PC-3 (cell line): ENCODE measurements at regions not wholly inside any gene's neighbourhood (a gene's known extent, or its start where the extent isn't known, plus 50 kb on each side); places are given as distances from the start of the nearest gene placed in this dataset.

Source experiments
- ATAC-seq: fragments of 200-7000 bp; cut with Tn5 transposase; 2 replicates; pipeline ENCODE4 v1.9.1; 2020; ENCODE audit warnings: mild to moderate bottlenecking, moderate library complexity
- BruUV-seq: library from RNA; stranded (reverse); fragments of 400-500 nt; replicated peaks from 2 replicates; lab custom pipeline; 2021; lab: Mats Ljungman, UMichigan
- CTCF ChIA-PET: fragments of 300-600 bp; sonication (Branson Sonifier 250); formaldehyde crosslinking; loops from one replicate; lab custom pipeline; 2022; ENCODE audit warnings: antibody characterized with exemption; lab: Charles Lee
- POLR2A ChIA-PET: fragments of 300-600 bp; sonication (Branson Sonifier 250); formaldehyde crosslinking; loops from one replicate; lab custom pipeline; 2022; ENCODE audit warnings: antibody characterized with exemption; ENCODE audit not compliant: unreplicated experiment; lab: Charles Lee
- DNase-seq: peaks from one replicate; pipeline ENCODE4 v3.0.0-alpha.2; 2015
- H2AFZ ChIP-seq: fragments of 300-600 bp; sonication (generic); 2 replicates; pipeline ENCODE4 v1.6.0; 2016; ENCODE audit warnings: antibody characterized with exemption, low read length
- H3F3A ChIP-seq: fragments of 300-600 bp; sonication (generic); one replicate; pipeline ENCODE4 v1.6.0; 2017; ENCODE audit warnings: antibody characterized with exemption, low read length, control low read depth, mild to moderate bottlenecking; ENCODE audit not compliant: unreplicated experiment
- H3K27ac ChIP-seq: fragments of 300-600 bp; sonication (generic); 2 replicates; pipeline ENCODE4 v1.5.1; 2016; ENCODE audit warnings: mild to moderate bottlenecking, low read length
- H3K27me3 ChIP-seq: fragments of 300-600 bp; sonication (generic); 2 replicates; pipeline ENCODE4 v1.6.1; 2016; ENCODE audit warnings: low read length, mixed read lengths
- H3K36me3 ChIP-seq: fragments of 300-600 bp; sonication (generic); 2 replicates; pipeline ENCODE4 v1.6.1; 2016; ENCODE audit warnings: low read depth, mixed run types, low read length, mixed read lengths
- H3K4me1 ChIP-seq: fragments of 300-600 bp; sonication (generic); 2 replicates; pipeline ENCODE4 v1.5.1; 2016; ENCODE audit warnings: low read length; ENCODE audit not compliant: insufficient read depth
- H3K4me2 ChIP-seq: fragments of 300-600 bp; sonication (generic); 2 replicates; pipeline ENCODE4 v1.6.0; 2016; ENCODE audit warnings: low read length
- H3K4me3 ChIP-seq: fragments of 300-600 bp; sonication (generic); 2 replicates; pipeline ENCODE4 v1.5.1; 2016; ENCODE audit warnings: mild to moderate bottlenecking, low read length, mixed read lengths
- H3K79me2 ChIP-seq: fragments of 300-600 bp; sonication (generic); 2 replicates; pipeline ENCODE4 v1.6.1; 2017; ENCODE audit warnings: low read length, mixed read lengths
- H3K9ac ChIP-seq: fragments of 300-600 bp; sonication (generic); 2 replicates; pipeline ENCODE4 v1.6.0; 2016; ENCODE audit warnings: mild to moderate bottlenecking, low read length
- H3K9me2 ChIP-seq: fragments of 300-600 bp; sonication (generic); replicated peaks from 2 replicates; pipeline ENCODE4 v1.6.1; 2016; ENCODE audit warnings: mixed run types, low read length, mixed read lengths
- H3K9me3 ChIP-seq: fragments of 300-600 bp; sonication (generic); 2 replicates; pipeline ENCODE4 v1.6.1; 2016; ENCODE audit warnings: low read length, mixed read lengths
- H4K20me1 ChIP-seq: fragments of 300-600 bp; sonication (generic); 2 replicates; pipeline ENCODE4 v1.6.1; 2016; ENCODE audit warnings: low read length, mixed read lengths
- CTCF ChIP-seq: fragments of 300-600 bp; sonication (generic); conservative IDR thresholded peaks from 2 replicates; pipeline ENCODE4 v1.5.1; 2017; ENCODE audit warnings: antibody characterized with exemption, low read depth, mild to moderate bottlenecking, low read length
- EZH2 ChIP-seq: fragments of 300-600 bp; sonication (generic); IDR thresholded peaks from one replicate; pipeline ENCODE4 v1.6.1; 2017; ENCODE audit warnings: antibody characterized with exemption, mild to moderate bottlenecking, low read length; ENCODE audit not compliant: unreplicated experiment
- EZH2phosphoT487 ChIP-seq: fragments of 300-600 bp; sonication (generic); IDR thresholded peaks from 2 replicates; pipeline ENCODE4 v1.6.1; 2018; ENCODE audit warnings: mild to moderate bottlenecking, antibody characterized with exemption, low read length, borderline replicate concordance
- intact Hi-C: fragments of 100-400 bp; cut with micrococcal nuclease; formaldehyde crosslinking; loops from 2 replicates; pipeline ENCODE4 v1.9.0; 2023

GRCh38 chr15:39265261-39265660 lies 315.6 kb upstream of the THBS1 start:
- H3K4me3 ChIP-seq = no peak overlapping the region
- no peak overlapping the region for H3K4me2 ChIP-seq
- H4K20me1 ChIP-seq = no peaks in the 10 kb centered on the region
- H3F3A ChIP-seq = no peaks in the 10 kb centered on the region
- H3K27ac ChIP-seq = no peak overlapping the region
- no peak for DNase-seq
- H2AFZ ChIP-seq = no peak overlapping the region
- H3K27me3 ChIP-seq = no peaks in the 10 kb centered on the region
- no peak overlapping the region for H3K9ac ChIP-seq
- H3K9me2 ChIP-seq = no peaks in the 10 kb centered on the region
- intact Hi-C loops = no loop called here
- H3K9me3 ChIP-seq = no peaks in the 10 kb centered on the region
- ChIA-PET POLR2A (no interaction called here), CTCF (no interaction called here)
- H3K79me2 ChIP-seq = no peaks in the 10 kb centered on the region
- TF ChIP-seq EZH2 = no peak
- TF ChIP-seq CTCF = no peak
- no peak for TF ChIP-seq EZH2phosphoT487
- ATAC-seq = no peak
- peaks cover 23% of the 10 kb centered on the region for H3K4me1 ChIP-seq
- no TSS peak for BruUV-seq
- no peaks in the 10 kb centered on the region for H3K36me3 ChIP-seq

GRCh38 chr15:39266890-39267289 lies 314.0 kb upstream of the THBS1 start:
- intact Hi-C loops = no loop called here
- Histone ChIP-seq H3K9ac (no peak overlapping the region), H3K4me1 (peaks cover 32% of the 10 kb centered on the region), H3K4me3 (no peak overlapping the region), H3K27ac (no peak overlapping the region), H3K27me3 (no peaks in the 10 kb centered on the region), H2AFZ (no peak overlapping the region), H4K20me1 (no peaks in the 10 kb centered on the region), H3K9me3 (no peaks in the 10 kb centered on the region), H3F3A (no peaks in the 10 kb centered on the region), H3K79me2 (0 out of 2 replicates have a peak, but pooled peaks cover 5% of the 10 kb centered on the region), H3K4me2 (no peak overlapping the region; the same call in 1 of the 2 replicates), H3K9me2 (no peaks in the 10 kb centered on the region), H3K36me3 (no peaks in the 10 kb centered on the region)
- ATAC-seq = no peak
- BruUV-seq = no TSS peak
- ChIA-PET POLR2A (no interaction called here), CTCF (no interaction called here)
- no peak for TF ChIP-seq EZH2
- no peak for TF ChIP-seq EZH2phosphoT487
- no peak for TF ChIP-seq CTCF
- peak; percentile 33 for DNase-seq

GRCh38 chr15:39267685-39268084 lies 313.2 kb upstream of the THBS1 start:
- no TSS peak for BruUV-seq
- Histone ChIP-seq H3K27ac (no peak overlapping the region), H3K36me3 (no peaks in the 10 kb centered on the region)

More at GRCh38 chr15:39267685-39268084, 313.2 kb upstream of the THBS1 start:
- intact Hi-C loops = no loop called here
- Histone ChIP-seq H3K27me3 (no peaks in the 10 kb centered on the region), H3K79me2 (peaks cover 13% of the 10 kb centered on the region; the same call in 1 of the 2 replicates), H2AFZ (no peak overlapping the region), H3K9me3 (no peaks in the 10 kb centered on the region), H3F3A (no peaks in the 10 kb centered on the region), H3K9ac (no peak overlapping the region), H3K9me2 (no peaks in the 10 kb centered on the region), H4K20me1 (no peaks in the 10 kb centered on the region), H3K4me1 (peaks cover 39% of the 10 kb centered on the region), H3K4me2 (no peak overlapping the region), H3K4me3 (no peak overlapping the region)
- DNase-seq = no peak
- TF ChIP-seq CTCF = no peak
- no peak for TF ChIP-seq EZH2
- TF ChIP-seq EZH2phosphoT487 = no peak
- ChIA-PET POLR2A (no interaction called here), CTCF (no interaction called here)
- no peak for ATAC-seq
